BLaER1 treated with 17β-estradiol and CSF1 and Interleukin-3, amounts not matched to agents 10 nM and 100 nM (cell line): ENCODE measurements at regions not wholly inside any gene's neighbourhood (a gene's known extent, or its start where the extent isn't known, plus 50 kb on each side); places are given as distances from the start of the nearest gene placed in this dataset.

ENCODE experiments used
- H3K27ac ChIP-seq, 11 experiments: shearing (Covaris generic); formaldehyde crosslinking; 2 replicates each; pipeline ENCODE4 v1.8.1; 2022
- H3K27me3 ChIP-seq, 11 experiments: shearing (Covaris generic); formaldehyde crosslinking; 2 replicates each; pipeline ENCODE4 v1.8.1; 2022
- H3K36me3 ChIP-seq, 11 experiments: shearing (Covaris generic); formaldehyde crosslinking; 2 replicates each; pipeline ENCODE4 v1.8.1; 2022
- H3K4me1 ChIP-seq, 10 experiments: shearing (Covaris generic); formaldehyde crosslinking; 2 replicates each; pipeline ENCODE4 v1.8.1; 2022
- H3K4me2 ChIP-seq, 11 experiments: shearing (Covaris generic); formaldehyde crosslinking; 2 replicates each; pipeline ENCODE4 v1.8.1; 2022
- H3K4me3 ChIP-seq, 10 experiments: shearing (Covaris generic); formaldehyde crosslinking; 2 replicates each; pipeline ENCODE4 v1.8.1; 2022
- H3K9ac ChIP-seq, 11 experiments: shearing (Covaris generic); formaldehyde crosslinking; 2 replicates each; pipeline ENCODE4 v1.8.1; 2022
- H3K9me3 ChIP-seq, 11 experiments: shearing (Covaris generic); formaldehyde crosslinking; replicated peaks in 1 of 11; 2 replicates each; pipeline ENCODE4 v1.8.1; 2022
- H4K20me1 ChIP-seq, 11 experiments: shearing (Covaris generic); formaldehyde crosslinking; 2 replicates each; pipeline ENCODE4 v1.8.1; 2022
- Cebpa-rat ChIP-seq, 11 experiments: shearing (Covaris generic); IDR thresholded peaks; 2 replicates each; pipeline ENCODE4 v1.8.1; 2022

DNA sequence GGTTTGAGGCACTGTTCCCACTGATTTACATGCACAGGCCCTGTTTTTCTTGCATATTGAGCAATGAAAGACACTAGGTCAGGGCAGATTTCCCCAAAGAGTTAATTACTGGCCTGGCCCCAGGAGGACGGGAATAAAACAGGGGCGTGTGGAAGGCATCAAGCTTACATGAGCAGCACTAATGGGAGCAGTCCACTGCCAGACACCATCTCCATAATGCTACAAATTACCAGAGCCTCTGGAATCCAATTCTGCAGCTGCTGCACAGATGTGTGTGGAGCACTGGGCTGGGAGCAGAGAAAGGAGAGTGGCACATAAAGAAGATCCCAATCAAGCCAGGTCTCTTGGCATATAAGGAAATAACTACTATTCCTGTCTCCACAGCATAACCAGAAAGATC is 96.9 kb downstream of the CCDC34 start:
- no peak overlapping the region for H3K4me3 ChIP-seq
- H3K27ac ChIP-seq: no peak overlapping the region
- H3K27me3 ChIP-seq: no peaks in the 10 kb centered on the region
- H3K36me3 ChIP-seq: no peaks in the 10 kb centered on the region
- no peaks in the 10 kb centered on the region for H4K20me1 ChIP-seq
- H3K4me1 ChIP-seq: no peaks in the 10 kb centered on the region
- H3K9ac ChIP-seq: no peak overlapping the region
- no peak overlapping the region for H3K4me2 ChIP-seq
- no peak for TF ChIP-seq Cebpa-rat (IDR thresholded peaks at IDR 0.05)
- H3K9me3 ChIP-seq: peaks cover 0 to 4% (median 0%) of the 10 kb centered on the region in 11 experiments; a peak in 1 of 22 replicates

DNA sequence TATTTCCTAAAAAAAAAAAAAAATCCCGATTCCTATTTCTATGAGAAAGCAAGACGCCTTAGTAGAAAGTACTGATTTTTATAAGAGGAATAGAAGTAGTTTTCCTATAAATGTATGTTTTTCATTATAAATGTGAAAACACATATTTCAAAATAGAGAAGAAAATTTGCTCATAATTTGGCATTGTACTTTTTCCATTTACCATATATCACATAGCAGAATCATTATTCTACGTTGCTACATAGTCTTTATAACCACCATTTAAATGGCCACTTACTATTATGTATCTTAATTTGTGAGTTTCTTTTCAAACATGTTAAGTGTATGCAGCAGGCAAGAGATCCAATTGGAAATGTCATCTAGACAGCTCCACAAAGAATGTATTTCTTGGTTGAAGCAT is 99.0 kb downstream of the CCDC34 start:
- no peaks in the 10 kb centered on the region for H4K20me1 ChIP-seq
- H3K27me3 ChIP-seq: no peaks in the 10 kb centered on the region
- H3K4me2 ChIP-seq: no peak overlapping the region
- no peaks in the 10 kb centered on the region for H3K4me1 ChIP-seq
- no peak overlapping the region for H3K9ac ChIP-seq
- H3K27ac ChIP-seq: no peak overlapping the region
- no peak for TF ChIP-seq Cebpa-rat (IDR thresholded peaks at IDR 0.05)
- H3K36me3 ChIP-seq: no peaks in the 10 kb centered on the region
- H3K4me3 ChIP-seq: no peak overlapping the region
- no peaks in the 10 kb centered on the region; a peak in 1 of 22 replicates for H3K9me3 ChIP-seq

DNA sequence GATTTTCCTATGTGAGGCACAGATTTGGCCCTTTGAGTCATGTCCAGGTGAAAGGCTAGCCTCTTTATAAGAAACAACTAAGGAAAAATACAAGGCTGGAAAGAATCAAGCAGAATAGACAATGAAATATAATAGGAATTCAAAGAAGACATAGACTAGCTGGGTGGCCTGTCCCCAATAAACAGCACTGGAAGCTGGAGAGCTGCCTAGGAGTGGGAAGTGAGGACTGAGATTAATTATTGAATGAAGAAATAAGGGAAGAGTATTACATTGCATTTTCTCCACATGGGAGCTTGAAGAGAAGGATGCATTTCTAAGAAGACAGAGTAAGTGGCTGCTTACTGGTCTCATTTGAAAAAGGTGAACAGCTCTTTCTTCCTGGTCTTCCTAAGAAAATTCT is 100.0 kb downstream of the CCDC34 start:
- H3K27me3 ChIP-seq: no peaks in the 10 kb centered on the region
- no peaks in the 10 kb centered on the region for H3K9me3 ChIP-seq
- no peak overlapping the region for H3K27ac ChIP-seq
- no peaks in the 10 kb centered on the region for H4K20me1 ChIP-seq
- no peak overlapping the region for H3K9ac ChIP-seq
- H3K4me2 ChIP-seq: no peak overlapping the region
- TF ChIP-seq Cebpa-rat (IDR thresholded peaks at IDR 0.05): no peak
- H3K4me1 ChIP-seq: no peaks in the 10 kb centered on the region
- no peak overlapping the region for H3K4me3 ChIP-seq
- no peaks in the 10 kb centered on the region for H3K36me3 ChIP-seq

DNA sequence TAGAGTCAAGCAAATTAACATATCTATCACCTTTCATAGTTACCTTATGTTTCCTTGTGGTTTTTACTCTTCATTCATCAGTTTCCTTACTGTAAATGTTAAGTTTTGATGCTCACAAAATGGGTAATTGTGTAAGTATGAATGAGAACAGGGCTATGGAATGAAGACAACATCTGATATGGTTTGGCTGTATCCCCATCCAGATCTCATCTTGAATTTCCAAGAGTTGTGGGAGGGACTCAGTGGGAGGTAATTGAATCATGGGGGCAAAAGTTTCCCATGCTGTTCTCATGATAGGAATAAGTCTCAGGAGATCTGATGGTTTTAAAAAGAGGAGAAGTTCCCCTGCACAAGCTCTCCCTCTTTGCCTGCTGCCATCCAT is 107.6 kb downstream of the CCDC34 start:
- Histone ChIP-seq H3K4me2 (no peak overlapping the region), H3K27ac (no peak overlapping the region), H4K20me1 (no peaks in the 10 kb centered on the region), H3K9ac (no peak overlapping the region), H3K27me3 (no peaks in the 10 kb centered on the region), H3K9me3 (peaks cover 0 to 6% (median 0%) of the 10 kb centered on the region in 11 experiments; a peak in 4 of 22 replicates), H3K4me3 (no peak overlapping the region), H3K4me1 (no peaks in the 10 kb centered on the region), H3K36me3 (no peaks in the 10 kb centered on the region)
- no peak for TF ChIP-seq Cebpa-rat (IDR thresholded peaks at IDR 0.05)

DNA sequence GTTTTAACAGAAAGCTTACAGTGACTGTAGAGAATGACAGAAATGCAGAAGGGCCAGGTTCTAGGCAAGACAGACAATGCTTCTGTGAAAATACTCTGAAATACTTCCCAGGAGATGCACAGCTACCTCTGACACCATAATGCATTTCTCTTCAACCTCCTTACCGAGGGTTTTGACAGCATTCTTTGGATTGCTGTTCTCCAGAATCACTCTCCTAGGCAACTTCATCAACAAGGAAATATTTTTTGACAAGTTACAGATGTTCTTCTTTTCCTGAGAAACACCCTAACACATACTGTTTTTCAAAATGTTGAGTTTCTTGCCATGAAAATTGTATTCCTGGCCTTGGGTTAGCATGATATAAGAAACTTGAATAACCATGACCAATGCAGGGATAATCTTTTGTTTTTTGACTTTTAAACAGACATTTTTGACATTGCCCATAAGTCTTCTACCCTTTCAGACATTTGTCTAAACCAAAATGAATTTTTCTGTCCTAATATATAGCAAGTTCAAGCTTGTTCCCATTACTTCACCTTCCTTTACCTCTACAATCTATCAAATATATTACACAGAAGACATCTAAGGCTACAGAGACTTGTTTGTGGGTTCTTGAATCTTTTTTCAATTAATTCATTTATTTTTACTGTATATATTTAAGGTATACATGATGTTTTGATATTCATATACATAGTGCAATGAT is 108.1 kb downstream of the CCDC34 start:
- H3K9me3 ChIP-seq: peaks cover 0 to 6% (median 0%) of the 10 kb centered on the region in 11 experiments; a peak in 4 of 22 replicates
- no peak overlapping the region for H3K4me2 ChIP-seq
- no peaks in the 10 kb centered on the region for H3K4me1 ChIP-seq
- no peaks in the 10 kb centered on the region for H3K36me3 ChIP-seq
- TF ChIP-seq Cebpa-rat (IDR thresholded peaks at IDR 0.05): no peak
- H3K4me3 ChIP-seq: no peak overlapping the region
- H3K27ac ChIP-seq: no peak overlapping the region
- H4K20me1 ChIP-seq: no peaks in the 10 kb centered on the region
- H3K9ac ChIP-seq: no peak overlapping the region
- H3K27me3 ChIP-seq: no peaks in the 10 kb centered on the region

DNA sequence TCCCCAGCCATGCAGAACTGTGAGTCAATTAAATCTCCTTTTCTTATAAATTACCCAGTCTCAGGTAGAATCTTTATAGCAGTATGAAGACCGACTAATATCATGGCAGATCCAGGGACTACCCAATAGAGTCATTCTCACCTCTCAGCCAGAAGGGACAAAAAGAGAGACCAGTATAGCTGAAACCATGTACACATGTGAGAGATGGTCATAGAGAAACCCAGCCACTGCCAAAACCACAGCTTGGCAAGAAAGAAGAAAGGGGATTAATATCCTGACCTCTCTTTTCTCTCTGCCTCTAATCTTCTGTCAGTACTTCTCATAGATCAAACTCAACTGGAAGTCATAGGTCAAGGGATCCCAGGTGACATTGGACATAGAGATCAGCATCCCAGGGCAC is 109.8 kb downstream of the CCDC34 start:
- H3K4me1 ChIP-seq: no peaks in the 10 kb centered on the region
- H3K9me3 ChIP-seq: peaks cover 0 to 6% (median 0%) of the 10 kb centered on the region in 11 experiments; a peak in 4 of 22 replicates
- no peak overlapping the region for H3K27ac ChIP-seq
- no peaks in the 10 kb centered on the region for H3K36me3 ChIP-seq
- H3K9ac ChIP-seq: no peak overlapping the region
- H3K4me2 ChIP-seq: no peak overlapping the region
- no peaks in the 10 kb centered on the region for H4K20me1 ChIP-seq
- no peak for TF ChIP-seq Cebpa-rat (IDR thresholded peaks at IDR 0.05)
- H3K27me3 ChIP-seq: no peaks in the 10 kb centered on the region
- no peak overlapping the region for H3K4me3 ChIP-seq

DNA sequence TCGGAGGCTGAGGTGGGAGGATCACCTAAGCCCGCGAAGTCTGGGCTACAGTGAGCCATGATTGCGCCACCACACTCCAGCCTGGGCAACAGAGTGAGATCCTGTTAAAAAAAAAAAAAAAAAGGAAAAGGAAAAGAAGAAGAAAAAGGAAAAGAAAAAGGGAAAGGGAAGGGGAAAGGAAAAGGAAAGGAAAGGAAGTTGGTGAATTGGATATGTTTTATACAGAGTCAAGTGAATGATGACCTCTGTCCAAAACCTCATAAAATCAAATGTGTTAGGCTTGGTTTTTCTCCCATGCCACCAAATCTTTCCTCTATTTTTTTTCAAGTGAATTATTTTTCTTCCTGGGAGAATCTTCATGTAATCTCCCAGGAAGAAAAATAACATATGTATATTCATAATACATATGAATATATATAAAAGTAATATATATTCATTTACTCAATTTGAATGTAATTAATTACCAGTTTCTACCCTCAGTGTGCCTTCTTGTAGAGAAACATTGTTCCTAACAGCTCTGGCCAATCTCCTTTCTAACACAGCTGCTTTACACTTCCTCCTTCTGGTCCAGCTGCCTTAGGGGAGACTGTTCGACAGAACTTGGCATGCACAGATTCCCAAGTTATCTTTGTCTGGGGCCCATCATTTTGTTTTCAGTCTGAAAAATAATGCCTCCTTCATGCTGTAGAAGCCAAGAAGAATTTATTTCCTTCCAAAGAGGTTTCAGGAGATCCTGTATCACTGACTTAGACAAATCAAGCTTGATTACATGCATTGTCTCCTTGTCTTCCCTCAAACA is 111.9 kb downstream of the CCDC34 start:
- peaks cover 0 to 6% (median 0%) of the 10 kb centered on the region in 11 experiments; a peak in 4 of 22 replicates for H3K9me3 ChIP-seq
- no peaks in the 10 kb centered on the region for H4K20me1 ChIP-seq
- no peak overlapping the region for H3K9ac ChIP-seq
- TF ChIP-seq Cebpa-rat (IDR thresholded peaks at IDR 0.05): no peak
- H3K4me2 ChIP-seq: no peak overlapping the region
- H3K4me3 ChIP-seq: no peak overlapping the region
- no peaks in the 10 kb centered on the region for H3K27me3 ChIP-seq
- no peaks in the 10 kb centered on the region for H3K36me3 ChIP-seq
- no peaks in the 10 kb centered on the region for H3K4me1 ChIP-seq
- H3K27ac ChIP-seq: no peak overlapping the region

DNA sequence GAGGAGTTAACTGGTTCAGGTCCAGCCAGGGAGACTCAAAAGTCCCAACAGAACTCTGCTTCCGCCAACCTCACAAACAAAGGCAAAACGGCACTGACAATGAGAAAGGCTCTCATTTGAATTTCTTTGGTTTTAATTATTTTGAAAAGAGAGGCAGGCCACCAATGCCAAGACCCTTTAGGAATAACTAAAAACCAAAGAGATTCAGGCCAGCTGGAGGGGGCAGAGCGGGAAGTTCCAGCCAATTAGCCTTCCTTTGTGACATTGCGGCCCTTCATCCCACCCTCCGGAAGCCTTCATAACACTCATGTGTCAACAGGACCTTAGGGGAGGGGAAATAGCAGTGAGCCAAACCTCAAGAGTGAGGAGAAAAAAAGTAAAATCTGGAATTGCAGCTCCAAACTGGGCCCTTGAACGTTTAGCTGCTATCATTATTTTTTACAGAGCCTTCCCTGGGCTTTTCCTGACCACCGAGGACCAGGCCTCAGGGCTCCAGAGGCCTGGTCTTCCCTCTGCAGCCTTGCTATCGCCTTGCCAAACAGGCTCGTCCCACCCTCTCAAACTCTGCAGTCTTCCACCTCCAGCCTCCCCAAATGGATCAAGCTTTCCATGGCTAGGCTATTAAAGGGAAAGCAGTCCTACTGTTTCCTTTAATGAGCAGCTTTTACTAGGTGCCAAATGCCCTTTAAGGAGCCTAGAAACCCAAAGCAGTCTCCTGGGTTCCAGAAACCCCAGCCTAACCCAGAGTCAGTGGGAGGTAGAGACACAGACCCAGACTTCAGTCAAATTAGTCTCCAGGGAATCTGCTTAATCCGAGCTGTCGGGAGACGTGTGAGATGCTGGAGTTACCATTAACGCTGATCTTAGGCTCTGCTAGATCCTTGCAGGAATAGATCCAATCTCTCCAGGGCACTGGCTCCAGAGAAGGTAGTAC is 114.2 kb downstream of the CCDC34 start:
- Histone ChIP-seq H3K4me2 (no peak overlapping the region), H3K9me3 (peaks cover 0 to 6% (median 0%) of the 10 kb centered on the region in 11 experiments; a peak in 2 of 22 replicates), H3K27ac (no peak overlapping the region), H3K27me3 (no peaks in the 10 kb centered on the region), H3K4me1 (no peaks in the 10 kb centered on the region), H3K36me3 (no peaks in the 10 kb centered on the region), H4K20me1 (no peaks in the 10 kb centered on the region), H3K9ac (no peak overlapping the region), H3K4me3 (no peak overlapping the region)
- no peak for TF ChIP-seq Cebpa-rat (IDR thresholded peaks at IDR 0.05)

DNA sequence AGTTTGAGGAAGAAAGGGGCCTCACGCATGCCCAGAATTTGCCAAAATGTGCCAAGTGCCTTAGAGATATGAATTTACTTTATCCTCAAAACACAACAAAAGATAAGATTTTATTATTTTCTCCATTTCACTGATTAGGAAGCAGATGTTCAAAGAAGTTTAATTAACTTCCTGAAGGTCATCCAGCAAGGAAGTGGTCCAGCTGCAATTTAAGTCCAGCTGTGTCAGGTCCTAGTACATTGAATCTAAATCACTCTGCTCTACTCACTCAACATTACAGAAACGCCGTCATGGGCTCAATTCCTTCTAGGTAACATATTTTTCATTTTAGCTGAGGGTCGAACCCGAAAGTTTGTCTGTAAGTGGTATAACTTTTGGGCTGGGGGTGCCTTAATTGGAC is 115.4 kb downstream of the CCDC34 start:
- Histone ChIP-seq H3K4me2 (no peak overlapping the region), H4K20me1 (no peaks in the 10 kb centered on the region), H3K4me3 (no peak overlapping the region), H3K27me3 (no peaks in the 10 kb centered on the region), H3K4me1 (no peaks in the 10 kb centered on the region), H3K36me3 (no peaks in the 10 kb centered on the region), H3K9me3 (0 out of 22 replicates have a peak, but pooled peaks cover 0 to under 1% (median 0%) of the 10 kb centered on the region in 11 experiments), H3K27ac (no peak overlapping the region), H3K9ac (no peak overlapping the region)
- TF ChIP-seq Cebpa-rat (IDR thresholded peaks at IDR 0.05): no peak
